IMR-90 (cell line): ENCODE measurements at regions not wholly inside any gene's neighbourhood (a gene's known extent, or its start where the extent isn't known, plus 50 kb on each side); places are given as distances from the start of the nearest gene placed in this dataset.

Source experiments
- CTCF ChIP-seq: conservative IDR thresholded peaks from 2 replicates; pipeline ENCODE4 v1.5.1; 2012; ENCODE audit warnings: mild to moderate bottlenecking, low read depth, low read length, improper control_type of control experiment
- MXI1 ChIP-seq: IDR thresholded peaks from 2 replicates; pipeline ENCODE4 v1.6.1; 2012; ENCODE audit warnings: low read depth, mild to moderate bottlenecking, low read length, moderate library complexity, borderline replicate concordance
- RAD21 ChIP-seq: IDR thresholded peaks from 2 replicates; pipeline ENCODE4 v1.6.1; 2012; ENCODE audit warnings: low read length, improper control_type of control experiment
- RFX5 ChIP-seq: IDR thresholded peaks from 2 replicates; pipeline ENCODE4 v1.8.0; 2012; ENCODE audit warnings: low read depth, mild to moderate bottlenecking, low read length, moderate library complexity
- SMC3 ChIP-seq: fragments of 150-350 bp; IDR thresholded peaks from 2 replicates; pipeline ENCODE4 v1.6.1; 2016; ENCODE audit warnings: low read depth, mild to moderate bottlenecking, antibody characterized with exemption, low read length, moderate library complexity
- USF2 ChIP-seq: fragments of 150-350 bp; IDR thresholded peaks from 2 replicates; pipeline ENCODE4 v1.6.1; 2017; ENCODE audit warnings: mild to moderate bottlenecking, antibody characterized with exemption, low read length, low read depth

DNA sequence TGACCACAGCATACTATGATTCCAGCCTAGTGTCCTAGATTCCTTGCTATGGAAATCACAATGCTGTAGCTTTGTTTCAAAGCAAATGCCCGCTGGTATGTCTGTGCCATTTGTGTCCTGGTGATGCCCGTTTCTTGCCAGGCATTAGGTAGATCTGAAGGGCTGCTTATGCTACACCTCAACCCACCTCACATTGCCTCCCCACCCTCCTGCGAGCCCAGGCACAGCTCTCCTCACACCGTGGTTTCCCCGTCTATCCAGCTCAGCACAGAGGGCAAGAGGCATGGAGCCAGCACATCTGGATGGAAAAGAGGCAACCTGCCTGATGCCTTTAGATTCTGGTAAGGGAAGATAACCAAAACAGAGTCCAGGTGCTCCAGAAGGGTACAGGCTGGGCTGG lies 307.4 kb upstream of the B3GAT1 start:
- TF ChIP-seq SMC3, result no peak
- TF ChIP-seq MXI1, result no peak
- TF ChIP-seq CTCF, result no peak
- TF ChIP-seq USF2, result no peak
- TF ChIP-seq RFX5, result no peak
- TF ChIP-seq RAD21, result no peak
